ENCODE measurements at regions not wholly inside any gene's neighbourhood (a gene's known extent, or its start where the extent isn't known, plus 50 kb on each side); places are given as distances from the start of the nearest gene placed in this dataset.

DNA sequence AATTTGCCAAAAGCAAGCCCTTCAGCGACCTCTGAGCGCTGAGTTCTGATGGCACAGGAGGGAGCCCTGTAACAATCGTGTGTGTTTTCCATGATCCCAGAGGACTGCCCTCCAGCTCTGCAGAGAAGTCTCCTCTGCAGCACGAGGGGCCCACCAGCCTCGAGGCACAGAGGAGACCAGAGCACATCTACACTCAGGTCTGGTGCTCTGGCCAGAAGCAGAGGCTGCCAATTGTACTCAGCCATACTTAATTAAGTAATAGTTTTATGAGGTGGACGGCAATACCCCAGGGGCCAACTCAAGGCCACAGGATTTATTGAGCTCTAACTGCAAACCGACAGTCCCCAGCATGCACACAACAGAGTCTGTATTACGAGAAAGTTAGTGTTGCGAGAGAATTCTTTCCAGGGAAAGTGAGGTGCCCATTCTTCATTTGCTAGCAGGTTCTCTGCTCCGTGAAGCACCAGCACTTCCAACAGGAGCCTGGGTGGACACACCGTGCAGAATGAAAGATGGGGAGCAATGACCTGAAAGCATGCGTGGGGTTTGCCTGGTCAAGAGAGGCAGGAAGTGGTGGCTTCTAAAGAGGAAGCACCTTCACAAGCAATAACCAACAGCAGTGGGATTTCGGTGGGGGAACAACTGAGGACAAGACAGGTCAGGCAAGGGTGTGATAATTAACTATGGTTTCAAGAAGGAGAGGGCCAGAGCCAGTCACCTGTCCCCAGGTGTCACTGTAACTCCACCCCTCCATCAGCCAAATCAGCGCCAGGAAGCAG is 92.8 kb upstream of the FOXC1 start:
- no peaks in the 10 kb centered on the region for H3K4me1 ChIP-seq (ENCODE audit: insufficient read depth, low read length)
- no peak overlapping the region for H3K4me3 ChIP-seq (ENCODE audit: low read length)
- no peak overlapping the region for H3K9ac ChIP-seq (ENCODE audit: low read depth, low read length)
- H3K27me3 ChIP-seq (ENCODE audit: insufficient read depth, low read length) = peaks cover 3% of the 10 kb centered on the region; the same call in 1 of the 2 replicates
- no peaks in the 10 kb centered on the region for H3K9me3 ChIP-seq (ENCODE audit: insufficient read depth, low read depth, low read length)
- no peaks in the 10 kb centered on the region for H3K36me3 ChIP-seq (ENCODE audit: insufficient read depth, low read depth, low read length)
- H3K27ac ChIP-seq (ENCODE audit: low read length) = no peak overlapping the region

DNA sequence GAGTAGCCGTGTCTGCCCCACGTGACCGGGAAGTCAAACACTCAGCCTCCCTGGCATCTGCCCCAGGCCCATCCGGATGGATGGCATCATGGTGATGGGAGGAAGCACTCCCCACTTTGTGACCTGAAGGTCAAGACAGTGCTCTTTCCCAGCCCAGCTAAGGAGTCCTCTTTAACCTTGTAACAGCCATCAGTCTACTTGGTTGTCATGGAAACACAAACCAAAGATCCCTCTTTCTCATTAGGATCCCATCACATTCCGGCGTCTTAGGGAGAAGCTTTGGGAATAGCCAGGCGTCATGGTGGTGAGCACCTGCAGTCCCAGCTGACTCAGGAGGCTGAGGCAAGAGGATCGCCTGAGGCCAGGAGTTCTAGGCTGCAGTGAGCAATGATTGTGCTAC is 90.9 kb upstream of the FOXC1 start:
- H3K27me3 ChIP-seq (ENCODE audit: insufficient read depth, low read length) = peaks cover 22% of the 10 kb centered on the region
- H3K27ac ChIP-seq (ENCODE audit: low read length) = no peak overlapping the region
- no peaks in the 10 kb centered on the region for H3K36me3 ChIP-seq (ENCODE audit: insufficient read depth, low read depth, low read length)
- H3K4me3 ChIP-seq (ENCODE audit: low read length) = no peak overlapping the region
- H3K9me3 ChIP-seq (ENCODE audit: insufficient read depth, low read depth, low read length) = no peaks in the 10 kb centered on the region
- H3K4me1 ChIP-seq (ENCODE audit: insufficient read depth, low read length) = no peaks in the 10 kb centered on the region
- no peak overlapping the region for H3K9ac ChIP-seq (ENCODE audit: low read depth, low read length)

GRCh38 chr6:1519597-1519996 is 90.1 kb upstream of the FOXC1 start:
- Histone ChIP-seq H3K27me3 (ENCODE audit: insufficient read depth, low read length) (peaks cover 29% of the 10 kb centered on the region), H3K4me3 (ENCODE audit: low read length) (no peak overlapping the region), H3K27ac (ENCODE audit: low read length) (no peak overlapping the region), H3K36me3 (ENCODE audit: insufficient read depth, low read depth, low read length) (no peaks in the 10 kb centered on the region), H3K9ac (ENCODE audit: low read depth, low read length) (no peak overlapping the region), H3K4me1 (ENCODE audit: insufficient read depth, low read length) (no peaks in the 10 kb centered on the region), H3K9me3 (ENCODE audit: insufficient read depth, low read depth, low read length) (no peaks in the 10 kb centered on the region)

DNA sequence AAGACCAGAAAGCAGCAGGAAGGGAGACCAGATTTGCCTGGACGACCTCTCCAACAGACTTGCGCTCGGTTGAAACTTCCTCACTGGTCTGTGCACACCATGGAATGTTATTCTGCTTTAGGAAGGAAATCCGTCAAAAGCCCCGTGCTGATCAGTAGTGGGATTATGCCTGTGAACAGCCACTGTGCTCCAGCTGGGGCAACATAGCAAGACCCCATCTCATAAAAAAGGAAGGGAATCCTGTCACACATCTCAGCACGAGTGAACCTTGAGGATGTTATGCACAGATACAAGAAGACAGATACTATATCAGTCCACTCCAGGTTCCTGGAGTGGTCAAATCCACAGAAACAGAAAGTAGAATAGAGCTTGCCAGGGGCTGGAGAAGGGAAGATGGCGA is 86.9 kb upstream of the FOXC1 start:
- H3K27ac ChIP-seq (ENCODE audit: low read length) = no peak overlapping the region
- no peaks in the 10 kb centered on the region for H3K9me3 ChIP-seq (ENCODE audit: insufficient read depth, low read depth, low read length)
- peaks cover 9% of the 10 kb centered on the region; the same call in 1 of the 2 replicates for H3K4me1 ChIP-seq (ENCODE audit: insufficient read depth, low read length)
- H3K4me3 ChIP-seq (ENCODE audit: low read length) = no peak overlapping the region
- no peaks in the 10 kb centered on the region for H3K36me3 ChIP-seq (ENCODE audit: insufficient read depth, low read depth, low read length)
- H3K27me3 ChIP-seq (ENCODE audit: insufficient read depth, low read length) = peaks cover 61% of the 10 kb centered on the region
- H3K9ac ChIP-seq (ENCODE audit: low read depth, low read length) = no peak overlapping the region

DNA sequence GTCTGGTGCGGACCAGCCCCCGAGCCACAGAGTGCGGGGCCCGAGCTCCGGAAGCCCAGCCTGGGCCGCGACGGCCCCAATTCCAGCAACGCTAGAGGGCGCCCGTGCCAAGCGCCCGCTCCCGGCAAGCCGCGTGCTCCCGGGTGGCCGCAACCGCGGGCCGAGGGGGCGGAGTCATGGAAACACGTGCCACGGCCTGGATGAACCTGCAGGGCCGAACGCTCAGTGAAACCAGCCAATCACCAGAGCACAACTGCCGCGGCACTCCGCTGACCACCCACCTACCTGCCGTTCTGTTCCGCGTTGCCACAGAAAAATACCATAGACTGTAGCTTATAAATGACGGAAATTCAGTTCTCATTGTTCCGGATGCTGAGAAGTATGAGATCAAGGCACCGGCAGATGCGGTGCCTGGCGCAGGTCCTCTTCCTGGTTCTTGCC is 85.7 kb upstream of the FOXC1 start:
- peak overlapping the region; percentile 40; the same call in 1 of the 2 replicates for H3K4me3 ChIP-seq (ENCODE audit: low read length)
- H3K36me3 ChIP-seq (ENCODE audit: insufficient read depth, low read depth, low read length) = no peaks in the 10 kb centered on the region
- H3K27me3 ChIP-seq (ENCODE audit: insufficient read depth, low read length) = peaks cover 73% of the 10 kb centered on the region
- H3K27ac ChIP-seq (ENCODE audit: low read length) = no peak overlapping the region
- H3K9ac ChIP-seq (ENCODE audit: low read depth, low read length) = no peak overlapping the region
- H3K9me3 ChIP-seq (ENCODE audit: insufficient read depth, low read depth, low read length) = no peaks in the 10 kb centered on the region
- H3K4me1 ChIP-seq (ENCODE audit: insufficient read depth, low read length) = peaks cover 9% of the 10 kb centered on the region; the same call in 1 of the 2 replicates

DNA sequence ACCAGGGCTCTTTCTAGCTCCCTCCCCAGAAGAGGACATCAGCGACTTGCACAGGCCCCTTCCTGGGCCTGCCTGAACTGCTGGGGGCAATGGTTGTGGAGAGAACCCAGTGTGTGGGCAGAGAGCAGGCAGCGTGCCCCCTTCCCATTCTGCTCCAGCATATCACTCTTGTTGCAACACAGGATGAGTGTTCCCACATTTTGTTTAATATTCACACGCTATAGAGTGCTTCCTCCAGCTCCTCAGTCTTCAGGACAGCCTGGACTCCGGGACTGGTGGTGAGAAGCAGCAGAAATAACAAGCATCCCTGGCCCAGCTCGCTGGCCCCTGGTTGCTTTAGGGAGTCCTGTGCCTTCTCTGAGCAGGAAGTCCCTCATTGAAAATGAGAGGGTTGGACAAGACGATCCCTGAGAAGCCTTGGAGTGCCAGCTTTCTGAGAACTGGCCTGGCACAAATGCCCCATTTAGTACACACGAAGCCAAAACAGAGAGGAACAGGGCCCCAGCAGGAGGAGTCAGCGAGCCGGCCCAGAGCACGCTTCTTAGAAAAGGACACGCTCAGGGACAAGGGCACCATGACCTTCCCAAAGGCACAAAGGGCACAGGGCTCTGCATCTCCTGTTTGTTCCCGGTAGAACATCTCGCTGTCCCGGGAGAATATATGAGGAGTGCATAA is 84.2 kb upstream of the FOXC1 start:
- Histone ChIP-seq H3K9me3 (ENCODE audit: insufficient read depth, low read depth, low read length) (no peaks in the 10 kb centered on the region), H3K27ac (ENCODE audit: low read length) (no peak overlapping the region), H3K4me1 (ENCODE audit: insufficient read depth, low read length) (peaks cover 9% of the 10 kb centered on the region; the same call in 1 of the 2 replicates), H3K36me3 (ENCODE audit: insufficient read depth, low read depth, low read length) (no peaks in the 10 kb centered on the region), H3K9ac (ENCODE audit: low read depth, low read length) (no peak overlapping the region), H3K4me3 (ENCODE audit: low read length) (no peak overlapping the region), H3K27me3 (ENCODE audit: insufficient read depth, low read length) (peaks cover 84% of the 10 kb centered on the region)

DNA sequence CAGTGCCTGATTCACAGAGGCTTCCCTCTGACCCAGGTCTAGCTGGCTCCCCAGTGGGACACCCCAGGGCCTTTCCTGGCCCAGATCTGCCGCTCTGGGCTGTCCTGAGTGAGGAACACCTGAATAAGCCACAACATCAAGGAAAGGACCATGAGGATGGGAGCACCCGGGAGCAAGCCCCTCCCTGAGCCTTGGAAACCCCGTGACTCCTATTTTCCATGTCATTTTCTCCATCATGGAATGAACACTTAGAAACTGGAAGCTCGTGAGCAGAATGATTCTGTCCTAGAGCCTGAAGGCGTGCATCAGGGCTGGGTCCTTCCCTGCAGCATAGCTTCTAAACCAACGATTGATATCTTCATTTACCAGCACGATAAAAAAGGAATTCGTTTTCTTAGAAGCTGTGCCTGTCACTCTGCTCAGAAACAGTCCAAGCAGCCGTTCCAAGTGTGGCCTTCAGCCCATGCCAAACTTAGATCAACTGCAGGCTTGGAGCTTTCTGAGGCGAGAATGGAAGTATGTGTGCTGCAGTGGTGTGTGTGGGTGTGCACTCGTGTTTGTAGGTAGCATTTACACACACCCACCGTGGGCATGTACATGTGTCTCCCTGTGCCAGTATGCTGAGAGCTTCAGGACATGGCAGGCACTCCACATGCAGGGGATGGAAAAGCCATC is 83.2 kb upstream of the FOXC1 start:
- Histone ChIP-seq H3K4me1 (ENCODE audit: insufficient read depth, low read length) (peaks cover 9% of the 10 kb centered on the region; the same call in 1 of the 2 replicates), H3K36me3 (ENCODE audit: insufficient read depth, low read depth, low read length) (no peaks in the 10 kb centered on the region), H3K4me3 (ENCODE audit: low read length) (no peak overlapping the region), H3K27me3 (ENCODE audit: insufficient read depth, low read length) (peaks cover 84% of the 10 kb centered on the region), H3K9me3 (ENCODE audit: insufficient read depth, low read depth, low read length) (no peaks in the 10 kb centered on the region), H3K27ac (ENCODE audit: low read length) (no peak overlapping the region), H3K9ac (ENCODE audit: low read depth, low read length) (no peak overlapping the region)

GRCh38 chr6:1527073-1527457 is 82.7 kb upstream of the FOXC1 start:
- peaks cover 80% of the 10 kb centered on the region for H3K27me3 ChIP-seq (ENCODE audit: insufficient read depth, low read length)
- H3K36me3 ChIP-seq (ENCODE audit: insufficient read depth, low read depth, low read length) = no peaks in the 10 kb centered on the region
- peaks cover 9% of the 10 kb centered on the region; the same call in 1 of the 2 replicates for H3K4me1 ChIP-seq (ENCODE audit: insufficient read depth, low read length)
- no peaks in the 10 kb centered on the region for H3K9me3 ChIP-seq (ENCODE audit: insufficient read depth, low read depth, low read length)
- no peak overlapping the region for H3K9ac ChIP-seq (ENCODE audit: low read depth, low read length)
- no peak overlapping the region for H3K4me3 ChIP-seq (ENCODE audit: low read length)
- H3K27ac ChIP-seq (ENCODE audit: low read length) = no peak overlapping the region

- Histone ChIP-seq H3K27me3 (ENCODE audit: insufficient read depth, low read length) (no peaks in the 10 kb centered on the region), H3K4me3 (ENCODE audit: low read length) (no peak overlapping the region), H3K36me3 (ENCODE audit: insufficient read depth, low read depth, low read length) (no peaks in the 10 kb centered on the region), H3K9me3 (ENCODE audit: insufficient read depth, low read depth, low read length) (no peaks in the 10 kb centered on the region), H3K27ac (ENCODE audit: low read length) (no peak overlapping the region), H3K4me1 (ENCODE audit: insufficient read depth, low read length) (no peaks in the 10 kb centered on the region), H3K9ac (ENCODE audit: low read depth, low read length) (no peak overlapping the region)
Observed at GRCh38 chr6:1535295-1535694, 74.4 kb upstream of the FOXC1 start.

DNA sequence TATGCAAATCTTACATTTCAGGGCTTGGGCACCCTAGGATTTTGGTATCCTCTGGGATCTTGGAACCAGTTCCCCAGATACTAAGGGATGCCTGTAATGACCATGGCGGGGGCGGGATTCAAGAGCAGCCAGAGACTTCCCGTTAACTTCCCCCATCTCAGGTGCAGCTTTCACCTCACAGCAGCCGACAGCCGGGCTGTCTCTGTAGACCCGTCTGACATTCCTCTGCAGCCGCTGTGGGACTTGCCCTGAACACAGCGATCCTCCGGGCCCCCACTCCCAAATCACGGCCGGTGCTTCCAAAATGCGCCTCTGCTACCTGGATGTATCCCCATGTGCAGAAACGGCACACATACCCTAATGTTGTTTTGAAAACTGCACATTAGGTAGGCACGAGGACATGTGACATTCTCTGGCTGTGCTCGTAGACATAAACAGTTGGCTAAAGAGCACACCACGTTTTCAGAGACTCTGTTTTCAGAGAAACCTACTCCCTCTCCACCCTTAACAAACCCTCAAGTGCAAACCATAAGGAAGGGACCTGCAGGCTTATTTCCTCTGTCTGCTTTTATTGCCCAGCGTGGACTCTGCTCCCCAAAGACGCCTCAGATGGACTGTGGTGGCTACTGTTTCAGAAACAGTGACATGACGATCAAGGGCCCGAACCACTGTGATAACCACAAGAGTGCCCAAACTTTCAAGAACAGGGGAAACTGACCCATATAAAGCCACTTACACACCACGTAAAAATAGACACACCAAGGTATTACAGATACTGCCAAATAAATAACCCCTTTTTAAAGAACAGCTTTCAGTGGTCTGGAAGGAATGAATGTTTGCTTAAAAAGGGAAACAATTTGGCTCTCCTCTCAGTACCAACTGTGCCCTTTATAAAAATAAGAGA is 72.9 kb upstream of the FOXC1 start:
- H3K4me1 ChIP-seq (ENCODE audit: insufficient read depth, low read length) = no peaks in the 10 kb centered on the region
- H3K27ac ChIP-seq (ENCODE audit: low read length) = no peak overlapping the region
- H3K4me3 ChIP-seq (ENCODE audit: low read length) = no peak overlapping the region
- no peaks in the 10 kb centered on the region for H3K9me3 ChIP-seq (ENCODE audit: insufficient read depth, low read depth, low read length)
- no peaks in the 10 kb centered on the region for H3K27me3 ChIP-seq (ENCODE audit: insufficient read depth, low read length)
- H3K36me3 ChIP-seq (ENCODE audit: insufficient read depth, low read depth, low read length) = no peaks in the 10 kb centered on the region
- no peak overlapping the region for H3K9ac ChIP-seq (ENCODE audit: low read depth, low read length)

GRCh38 chr6:1538369-1538768 is 71.3 kb upstream of the FOXC1 start:
- H3K27me3 ChIP-seq (ENCODE audit: insufficient read depth, low read length) = no peaks in the 10 kb centered on the region
- no peak overlapping the region for H3K4me3 ChIP-seq (ENCODE audit: low read length)
- H3K27ac ChIP-seq (ENCODE audit: low read length) = no peak overlapping the region
- no peaks in the 10 kb centered on the region for H3K36me3 ChIP-seq (ENCODE audit: insufficient read depth, low read depth, low read length)
- no peaks in the 10 kb centered on the region for H3K9me3 ChIP-seq (ENCODE audit: insufficient read depth, low read depth, low read length)
- no peaks in the 10 kb centered on the region for H3K4me1 ChIP-seq (ENCODE audit: insufficient read depth, low read length)
- no peak overlapping the region for H3K9ac ChIP-seq (ENCODE audit: low read depth, low read length)

Data from iPS-20b (cell line).